Thyroid gland (tissue), 4 donors: ENCODE measurements at regions not wholly inside any gene's neighbourhood (a gene's known extent, or its start where the extent isn't known, plus 50 kb on each side); places are given as distances from the start of the nearest gene placed in this dataset.

Experiments
- DNase-seq, 2 donors: peaks; one replicate each; pipeline ENCODE4 v3.0.0-alpha.2; 2019
- H3K27ac ChIP-seq, 3 donors: fragments of 200-600 bp; sonication (generic); 1 replicate in 2 of 3; 2 replicates in 1 of 3; pipeline ENCODE4 v1.5.1; 2016 to 2019; ENCODE audit warnings: mild to moderate bottlenecking in 1 of 3, moderate library complexity in 1 of 3
- H3K27me3 ChIP-seq: fragments of 200-600 bp; sonication (generic); one replicate; pipeline ENCODE4 v1.5.1; 2019
- H3K36me3 ChIP-seq, 2 donors: fragments of 200-600 bp; sonication (generic); one replicate each; pipeline ENCODE4 v1.5.1; 2016 to 2019
- H3K4me1 ChIP-seq, 2 donors: fragments of 200-600 bp; sonication (generic); one replicate each; pipeline ENCODE4 v1.5.1; 2017 to 2019
- H3K4me3 ChIP-seq, 3 donors: fragments of 200-600 bp; sonication (generic); replicated peaks in 1 of 3; 1 replicate in 2 of 3; 2 replicates in 1 of 3; pipeline ENCODE4 v1.5.1; 2016; ENCODE audit warnings: mild to moderate bottlenecking in 1 of 3
- H3K9me3 ChIP-seq: fragments of 200-600 bp; sonication (generic); one replicate; pipeline ENCODE4 v1.5.1; 2017
- CTCF ChIP-seq, 6 experiments: fragments of 200-600 bp in 3 of 6; fragments of 450-650 bp in 3 of 6; sonication (generic) in 3 of 6; IDR thresholded peaks; one replicate each; pipeline ENCODE4 v1.5.1; 2016 to 2019; ENCODE audit warnings: antibody characterized with exemption in 6 of 6, mild to moderate bottlenecking in 2 of 6, inconsistent platforms in 1 of 6, moderate library complexity in 1 of 6
- POLR2A ChIP-seq, 2 donors: fragments of 450-650 bp; IDR thresholded peaks; one replicate each; pipeline ENCODE4 v1.6.1; 2017; ENCODE audit warnings: antibody characterized with exemption in 2 of 2, mild to moderate bottlenecking in 2 of 2, moderate library complexity in 1 of 2
- whole genome bisulfite sequencing, 2 donors: methylation state at CpG; one replicate each; pipeline ENCODE4 v1.1.5; 2017; 5-methylcytosine and 5-hydroxymethylcytosine counted together
- intact Hi-C: fragments of 100-400 bp; cut with DNase I; formaldehyde crosslinking; loops from one replicate; pipeline ENCODE4 v1.15.1; 2023

GRCh38 chr7:27329909-27330308 lies 87.3 kb downstream of the EVX1 start:
- intact Hi-C loops = no loop called here
- Histone ChIP-seq H3K36me3 (no peaks in the 10 kb centered on the region), H3K27ac (no peak overlapping the region), H3K27me3 (no peaks in the 10 kb centered on the region), H3K9me3 (no peaks in the 10 kb centered on the region), H3K4me1 (no peaks in the 10 kb centered on the region), H3K4me3 (no peak overlapping the region)
- DNase-seq = no peak
- TF ChIP-seq POLR2A (IDR thresholded peaks at IDR 0.05) (no peak), CTCF (IDR thresholded peaks at IDR 0.05) (no peak)
- WGBS, 2 donors = 20 to 33% methylated on average over 1 of the region's 1 CpG

- DNase-seq = no peak
- no peak overlapping the region for H3K4me3 ChIP-seq
- no peaks in the 10 kb centered on the region for H3K4me1 ChIP-seq
- H3K27me3 ChIP-seq = no peaks in the 10 kb centered on the region
- WGBS, 2 donors = 78 to 98% methylated on average over 2 of the region's 2 CpGs
- TF ChIP-seq CTCF (IDR thresholded peaks at IDR 0.05) (no peak), POLR2A (IDR thresholded peaks at IDR 0.05) (no peak)
- intact Hi-C loops = no loop called here
- no peak overlapping the region for H3K27ac ChIP-seq
- no peaks in the 10 kb centered on the region for H3K36me3 ChIP-seq
- no peaks in the 10 kb centered on the region for H3K9me3 ChIP-seq
Observed at GRCh38 chr7:27339478-27339877, 96.9 kb downstream of the EVX1 start.

DNA sequence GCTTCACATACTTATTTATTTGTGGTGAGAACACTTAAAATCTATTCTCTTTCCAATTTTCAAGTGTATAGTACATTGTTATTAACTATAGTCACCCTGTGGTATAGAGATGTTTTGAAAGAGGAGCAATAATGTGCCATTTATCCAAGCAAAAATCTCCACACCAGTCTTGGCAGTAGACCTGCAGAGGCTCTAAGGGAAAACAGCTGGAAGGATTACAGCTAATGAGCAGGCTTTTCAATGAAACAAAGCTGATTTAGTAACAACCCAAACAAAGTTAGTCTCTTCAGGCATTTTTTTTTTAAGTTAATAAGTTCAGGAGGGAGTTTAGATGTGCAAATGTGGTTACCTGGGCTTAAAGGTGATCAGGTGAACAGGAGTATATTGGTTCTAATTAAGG lies 101.9 kb downstream of the EVX1 start:
- no peak overlapping the region for H3K27ac ChIP-seq
- no peaks in the 10 kb centered on the region for H3K27me3 ChIP-seq
- H3K36me3 ChIP-seq = no peaks in the 10 kb centered on the region
- TF ChIP-seq POLR2A (IDR thresholded peaks at IDR 0.05) (no peak), CTCF (IDR thresholded peaks at IDR 0.05) (no peak)
- no peak for DNase-seq
- intact Hi-C loops = no loop called here
- peaks cover 0 to 5% of the 10 kb centered on the region in 2 donors for H3K4me1 ChIP-seq
- H3K4me3 ChIP-seq = no peak overlapping the region
- no peaks in the 10 kb centered on the region for H3K9me3 ChIP-seq

DNA sequence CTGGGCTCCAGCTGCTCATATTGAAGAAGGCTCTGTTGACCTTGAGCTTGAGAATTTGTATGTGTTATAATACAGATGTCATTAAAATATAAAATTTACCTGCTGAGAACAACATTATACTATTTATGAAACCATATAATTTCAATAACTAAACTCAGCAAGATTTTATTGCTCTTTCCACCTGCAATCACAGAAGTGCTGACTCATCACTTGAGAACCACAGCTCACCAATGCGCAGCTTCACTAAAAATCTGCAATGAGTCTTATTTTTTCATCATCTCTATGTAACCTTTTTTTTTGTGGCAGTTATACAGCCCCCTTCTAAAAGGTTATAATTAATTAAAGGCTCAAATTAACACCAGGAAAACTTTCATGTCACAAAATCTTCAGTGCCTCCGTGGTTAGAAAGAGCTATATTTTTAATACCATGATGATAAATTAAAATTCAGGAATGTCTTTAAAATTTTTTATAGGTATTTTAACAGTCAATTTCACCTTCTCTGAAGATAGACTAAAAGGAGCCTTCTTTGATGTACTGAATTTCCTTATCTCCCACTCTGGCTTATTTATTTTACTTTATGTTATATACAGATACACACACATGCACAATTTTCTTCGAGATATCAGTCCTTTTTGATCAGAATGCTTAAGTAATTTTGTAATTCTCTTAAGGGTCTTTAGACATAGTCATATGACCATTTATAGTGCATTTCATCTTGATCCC lies 102.7 kb downstream of the EVX1 start:
- Histone ChIP-seq H3K27ac (no peak overlapping the region), H3K4me3 (no peak overlapping the region), H3K9me3 (no peaks in the 10 kb centered on the region), H3K36me3 (no peaks in the 10 kb centered on the region), H3K4me1 (peaks cover 0 to 5% of the 10 kb centered on the region in 2 donors), H3K27me3 (no peaks in the 10 kb centered on the region)
- 85 to 93% methylated on average over 3 of the region's 3 CpGs for WGBS, 2 donors
- DNase-seq = no peak
- TF ChIP-seq POLR2A (IDR thresholded peaks at IDR 0.05) = no peak
- no peak for TF ChIP-seq CTCF (IDR thresholded peaks at IDR 0.05)
- intact Hi-C loops = no loop called here

- TF ChIP-seq CTCF (IDR thresholded peaks at IDR 0.05) = no peak
- no peak for TF ChIP-seq POLR2A (IDR thresholded peaks at IDR 0.05)
- no peaks in the 10 kb centered on the region for H3K27me3 ChIP-seq
- no peak for DNase-seq
- H3K4me3 ChIP-seq = no peak overlapping the region
- H3K36me3 ChIP-seq = no peaks in the 10 kb centered on the region
- no peak overlapping the region for H3K27ac ChIP-seq
- intact Hi-C loops = no loop called here
- 88% methylated on average over 8 of the region's 8 CpGs for WGBS, 2 donors
- peaks cover 0 to 5% of the 10 kb centered on the region in 2 donors for H3K4me1 ChIP-seq
- H3K9me3 ChIP-seq = no peaks in the 10 kb centered on the region
Observed at GRCh38 chr7:27345997-27346396, 103.4 kb downstream of the EVX1 start.
